ENCODE measurements at regions not wholly inside any gene's neighbourhood (a gene's known extent, or its start where the extent isn't known, plus 50 kb on each side); places are given as distances from the start of the nearest gene placed in this dataset.

- H3K27ac ChIP-seq (ENCODE audit: low read depth, low read length), result no peak overlapping the region
- H3K23ac ChIP-seq (ENCODE audit: insufficient read length), result no peak overlapping the region
- no peaks in the 10 kb centered on the region for H3K36me3 ChIP-seq (ENCODE audit: control insufficient read depth in 2 of 4, insufficient read depth in 4 of 4, low read length in 3 of 4)
- peaks cover 0 to 6% of the 10 kb centered on the region in 2 experiments; a peak in 2 of 4 replicates for H3K9me3 ChIP-seq (ENCODE audit: insufficient read depth in 2 of 2, low read depth in 1 of 2, low read length in 1 of 2)
- H2BK15ac ChIP-seq (ENCODE audit: low read length), result no peak overlapping the region
- H2AFZ ChIP-seq (ENCODE audit: low read length), result no peak overlapping the region
- H4K20me1 ChIP-seq (replicated peaks in 1 of 2; ENCODE audit: control insufficient read depth in 1 of 2, insufficient read depth in 2 of 2, low read length in 2 of 2), result no peaks in the 10 kb centered on the region
- no peak overlapping the region for H4K91ac ChIP-seq (replicated peaks; ENCODE audit: insufficient read length, low read length)
- POLR2A ChIA-PET (ENCODE audit: partially characterized antibody), result no interaction called here
- no peak overlapping the region for H4K5ac ChIP-seq (ENCODE audit: insufficient read length, low read depth, low read length)
- no peak overlapping the region for H3K4me2 ChIP-seq (ENCODE audit: insufficient read depth in 1 of 2, low read depth in 2 of 2, low read length in 2 of 2)
- CTCF ChIA-PET (ENCODE audit: partially characterized antibody), result no interaction called here
- H3K18ac ChIP-seq (ENCODE audit: extremely low read depth, low read length), result no peak overlapping the region
- H2BK20ac ChIP-seq (ENCODE audit: low read length), result no peak overlapping the region
- H3K27me3 ChIP-seq (replicated peaks in 1 of 4; ENCODE audit: control insufficient read depth in 3 of 4, extremely low read depth in 1 of 4, insufficient read depth in 3 of 4, low read length in 3 of 4), result no peaks in the 10 kb centered on the region
- H2BK5ac ChIP-seq (ENCODE audit: low read depth, low read length), result no peak overlapping the region
- H3K79me2 ChIP-seq (ENCODE audit: control insufficient read depth in 1 of 2, insufficient read depth in 2 of 2, low read length in 2 of 2), result no peaks in the 10 kb centered on the region
- H3K23me2 ChIP-seq (ENCODE audit: low read depth, low read length), result no peaks in the 10 kb centered on the region
- H3K9ac ChIP-seq (replicated peaks in 1 of 4; ENCODE audit: extremely low read depth in 1 of 4, low read depth in 3 of 4, low read length in 3 of 4), result no peak overlapping the region
- H4K8ac ChIP-seq (ENCODE audit: extremely low read depth, insufficient read depth, low read length), result no peak overlapping the region
- H2AK5ac ChIP-seq (ENCODE audit: low read depth, low read length), result no peak overlapping the region
- FAIRE-seq (no peak), DNase-seq (ENCODE audit: low read depth in 1 of 2, low spot score in 2 of 2) (no peak)
- H3K4me3 ChIP-seq (ENCODE audit: extremely low read depth in 1 of 4, insufficient read depth in 2 of 4, low read depth in 3 of 4, low read length in 4 of 4), result no peak overlapping the region
- no peaks in the 10 kb centered on the region for H3K79me1 ChIP-seq (ENCODE audit: low read depth, low read length)
- H3K56ac ChIP-seq (replicated peaks; ENCODE audit: insufficient read length, low read depth, low read length), result no peak overlapping the region
- H3K4ac ChIP-seq (replicated peaks; ENCODE audit: insufficient read length, low read depth, low read length), result no peak overlapping the region
- H2BK12ac ChIP-seq (ENCODE audit: low read depth, low read length), result no peak overlapping the region
- H3K14ac ChIP-seq (ENCODE audit: insufficient read length), result no peak overlapping the region
- 98% methylated on average over 2 of the region's 2 CpGs; no CpG with 5 or more reads in 1 of the 2 experiments for WGBS, 2 experiments (ENCODE audit: extremely low coverage in 1 of 2, insufficient coverage in 1 of 2, insufficient read length in 1 of 2, insufficient replicate concordance in 2 of 2, low coverage in 1 of 2, low lambda C conversion rate in 2 of 2, missing lambda C conversion rate in 1 of 2)
- no peaks in the 10 kb centered on the region for H3K4me1 ChIP-seq (replicated peaks in 1 of 4; ENCODE audit: control insufficient read depth in 3 of 4, insufficient read depth in 4 of 4, low read length in 3 of 4)
- no peak overlapping the region for H2BK120ac ChIP-seq (replicated peaks; ENCODE audit: low read depth, low read length)
- TF ChIP-seq JUND (IDR thresholded peaks at IDR 0.05; ENCODE audit: low read length), result no peak
- no peak for TF ChIP-seq MAFK (IDR thresholded peaks at IDR 0.05; ENCODE audit: low read depth, low read length)
- TF ChIP-seq CREB1 (IDR thresholded peaks at IDR 0.05), result no peak
- no peak for TF ChIP-seq BCL11A (IDR thresholded peaks at IDR 0.05; ENCODE audit: low read depth in 2 of 2, low read length in 2 of 2)
- no peak for TF ChIP-seq HDAC2 (IDR thresholded peaks at IDR 0.05; ENCODE audit: borderline replicate concordance in 1 of 2, low read depth in 2 of 2, low read length in 2 of 2)
- TF ChIP-seq CTBP2 (IDR thresholded peaks at IDR 0.05; ENCODE audit: borderline replicate concordance, insufficient read depth, insufficient read length, low read length), result no peak
Measured at GRCh38 chr1:229825042-229825441, 199.0 kb downstream of the URB2 start.
